Testis (tissue), 2 donors: ENCODE measurements at regions not wholly inside any gene's neighbourhood (a gene's known extent, or its start where the extent isn't known, plus 50 kb on each side); places are given as distances from the start of the nearest gene placed in this dataset.

Experiments
- DNase-seq: peaks from one replicate; pipeline ENCODE4 v3.0.0-alpha.2; 2019
- H3K27ac ChIP-seq, 2 donors: fragments of 200-600 bp; sonication (generic); one replicate each; pipeline ENCODE4 v1.5.1; 2019
- H3K27me3 ChIP-seq: fragments of 200-600 bp; sonication (generic); one replicate; pipeline ENCODE4 v1.5.1; 2019
- H3K36me3 ChIP-seq: fragments of 200-600 bp; sonication (generic); one replicate; pipeline ENCODE4 v1.5.1; 2017; ENCODE audit warnings: low read depth; ENCODE audit errors: missing control alignments
- H3K4me1 ChIP-seq: fragments of 200-600 bp; sonication (generic); one replicate; pipeline ENCODE4 v1.5.1; 2019
- H3K4me3 ChIP-seq, 2 donors: fragments of 200-600 bp; sonication (generic); one replicate each; pipeline ENCODE4 v1.5.1; 2017 to 2019
- H3K9me3 ChIP-seq: fragments of 200-600 bp; sonication (generic); one replicate; pipeline ENCODE4 v1.5.1; 2017
- CTCF ChIP-seq, 3 experiments: fragments of 450-650 bp in 2 of 3; fragments of 200-600 bp in 1 of 3; sonication (generic) in 1 of 3; IDR thresholded peaks; one replicate each; pipeline ENCODE4 v1.5.1; 2016 to 2019; ENCODE audit warnings: antibody characterized with exemption in 3 of 3, mild to moderate bottlenecking in 2 of 3, moderate library complexity in 1 of 3
- POLR2A ChIP-seq: fragments of 450-650 bp; IDR thresholded peaks from one replicate; pipeline ENCODE4 v1.6.1; 2017; ENCODE audit warnings: antibody characterized with exemption, mild to moderate bottlenecking, moderate library complexity
- WGBS, 2 donors: methylation state at CpG; one replicate each; pipeline ENCODE4 v1.1.5; 2018; 5-methylcytosine and 5-hydroxymethylcytosine counted together
- intact Hi-C: fragments of 100-400 bp; cut with DNase I; formaldehyde crosslinking; loops from one replicate; pipeline ENCODE4 v1.15.1; 2023; ENCODE audit warnings: low total_unique reads

- Histone ChIP-seq H3K27me3 (no peaks in the 10 kb centered on the region), H3K9me3 (no peaks in the 10 kb centered on the region), H3K36me3 (no peaks in the 10 kb centered on the region), H3K27ac (no peak overlapping the region), H3K4me3 (no peak overlapping the region), H3K4me1 (no peaks in the 10 kb centered on the region)
- 62 to 65% methylated on average over 3 of the region's 3 CpGs for WGBS, 2 donors
- intact Hi-C loops: no loop called here
- DNase-seq: no peak
- TF ChIP-seq POLR2A (no peak), CTCF (IDR thresholded peaks at IDR 0.05) (no peak)
These were observed 392.7 kb upstream of the FANCL start for GRCh38 chr2:58633613-58634365.

- Histone ChIP-seq H3K27me3 (no peaks in the 10 kb centered on the region), H3K4me3 (no peak overlapping the region), H3K4me1 (no peaks in the 10 kb centered on the region), H3K27ac (no peak overlapping the region), H3K9me3 (no peaks in the 10 kb centered on the region), H3K36me3 (no peaks in the 10 kb centered on the region)
- DNase-seq: no peak
- intact Hi-C loops: no loop called here
- 95% methylated on average over 1 of the region's 1 CpG for WGBS, 2 donors
- TF ChIP-seq CTCF (IDR thresholded peaks at IDR 0.05) (no peak), POLR2A (no peak)
These were observed 390.9 kb upstream of the FANCL start for GRCh38 chr2:58631986-58632385.

GRCh38 chr2:58629545-58630119 lies 388.5 kb upstream of the FANCL start:
- Histone ChIP-seq H3K27ac (no peak overlapping the region), H3K4me3 (no peak overlapping the region), H3K36me3 (no peaks in the 10 kb centered on the region), H3K9me3 (no peaks in the 10 kb centered on the region), H3K4me1 (no peaks in the 10 kb centered on the region), H3K27me3 (no peaks in the 10 kb centered on the region)
- 83 to 91% methylated on average over 4 of the region's 4 CpGs for WGBS, 2 donors
- TF ChIP-seq POLR2A (no peak), CTCF (IDR thresholded peaks at IDR 0.05) (no peak)
- no peak for DNase-seq
- intact Hi-C loops: no loop called here

GRCh38 chr2:58620896-58621295 lies 379.8 kb upstream of the FANCL start:
- no peak for TF ChIP-seq POLR2A
- no peak for TF ChIP-seq CTCF (IDR thresholded peaks at IDR 0.05)
- H3K36me3 ChIP-seq: no peaks in the 10 kb centered on the region
- no peaks in the 10 kb centered on the region for H3K4me1 ChIP-seq
- intact Hi-C loops: no loop called here
- no peak overlapping the region for H3K27ac ChIP-seq
- DNase-seq: no peak
- no peaks in the 10 kb centered on the region for H3K27me3 ChIP-seq
- WGBS, 2 donors: 100% methylated on average over 1 of the region's 1 CpG
- H3K4me3 ChIP-seq: no peak overlapping the region
- no peaks in the 10 kb centered on the region for H3K9me3 ChIP-seq

- no peak overlapping the region for H3K27ac ChIP-seq
These were observed 379.0 kb upstream of the FANCL start for GRCh38 chr2:58620093-58620492.

More at GRCh38 chr2:58620093-58620492, 379.0 kb upstream of the FANCL start:
- intact Hi-C loops: no loop called here
- TF ChIP-seq POLR2A (no peak), CTCF (IDR thresholded peaks at IDR 0.05) (no peak)
- Histone ChIP-seq H3K4me3 (no peak overlapping the region), H3K36me3 (no peaks in the 10 kb centered on the region), H3K4me1 (no peaks in the 10 kb centered on the region), H3K27me3 (no peaks in the 10 kb centered on the region), H3K9me3 (no peaks in the 10 kb centered on the region)
- no peak for DNase-seq
- 82 to 86% methylated on average over 5 of the region's 5 CpGs for WGBS, 2 donors
